ENCODE measurements at regions not wholly inside any gene's neighbourhood (a gene's known extent, or its start where the extent isn't known, plus 50 kb on each side); places are given as distances from the start of the nearest gene placed in this dataset.

DNA sequence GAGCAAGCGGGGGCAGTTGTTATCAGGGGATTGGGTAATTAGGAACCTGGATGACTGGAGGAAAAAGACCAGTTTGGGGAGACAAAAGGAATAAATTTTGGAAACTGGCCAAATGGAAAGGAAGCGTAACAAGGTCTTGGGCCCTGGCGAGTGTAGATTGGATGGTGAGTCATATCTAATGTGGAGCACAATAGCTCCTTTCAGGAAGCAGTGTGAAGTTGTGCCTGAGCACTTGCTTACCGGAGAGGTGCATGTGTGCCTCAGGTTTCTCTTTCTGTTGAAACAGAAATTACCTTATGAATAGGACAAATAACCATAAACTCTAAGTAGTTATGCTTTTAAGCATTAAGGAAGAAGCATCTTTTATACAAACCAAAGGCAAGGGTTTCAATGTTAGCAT, 176.4 kb downstream of the KIF4B start:
- no peak overlapping the region for H3K4me3 ChIP-seq (ENCODE audit: low read depth, low read length)
- TF ChIP-seq, protein P1, sequence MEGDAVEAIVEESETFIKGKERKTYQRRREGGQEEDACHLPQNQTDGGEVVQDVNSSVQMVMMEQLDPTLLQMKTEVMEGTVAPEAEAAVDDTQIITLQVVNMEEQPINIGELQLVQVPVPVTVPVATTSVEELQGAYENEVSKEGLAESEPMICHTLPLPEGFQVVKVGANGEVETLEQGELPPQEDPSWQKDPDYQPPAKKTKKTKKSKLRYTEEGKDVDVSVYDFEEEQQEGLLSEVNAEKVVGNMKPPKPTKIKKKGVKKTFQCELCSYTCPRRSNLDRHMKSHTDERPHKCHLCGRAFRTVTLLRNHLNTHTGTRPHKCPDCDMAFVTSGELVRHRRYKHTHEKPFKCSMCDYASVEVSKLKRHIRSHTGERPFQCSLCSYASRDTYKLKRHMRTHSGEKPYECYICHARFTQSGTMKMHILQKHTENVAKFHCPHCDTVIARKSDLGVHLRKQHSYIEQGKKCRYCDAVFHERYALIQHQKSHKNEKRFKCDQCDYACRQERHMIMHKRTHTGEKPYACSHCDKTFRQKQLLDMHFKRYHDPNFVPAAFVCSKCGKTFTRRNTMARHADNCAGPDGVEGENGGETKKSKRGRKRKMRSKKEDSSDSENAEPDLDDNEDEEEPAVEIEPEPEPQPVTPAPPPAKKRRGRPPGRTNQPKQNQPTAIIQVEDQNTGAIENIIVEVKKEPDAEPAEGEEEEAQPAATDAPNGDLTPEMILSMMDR (conservative IDR thresholded peaks at IDR 0.05; ENCODE audit: low read depth, low read length), result no peak
- DNase-seq (ENCODE audit: low read depth), result no peak

DNA sequence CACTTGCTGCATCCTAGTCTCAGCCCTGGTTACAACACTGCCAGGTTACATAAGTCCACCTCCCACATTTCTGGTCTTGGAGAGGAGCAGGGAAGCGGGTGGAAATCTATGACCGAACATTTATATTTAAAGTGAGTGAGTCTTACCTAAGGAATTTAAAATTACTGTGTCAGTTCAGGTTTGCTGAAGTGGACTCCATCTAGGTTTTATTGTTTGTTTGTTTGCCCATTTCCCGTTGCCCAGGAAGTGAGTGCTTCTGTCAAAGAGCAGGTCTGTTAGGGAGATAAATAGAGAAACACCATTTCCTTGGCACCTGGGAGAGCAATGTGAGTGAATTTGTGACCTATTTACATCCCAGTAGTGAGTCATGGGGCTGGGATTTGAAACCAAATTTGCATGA, 179.5 kb downstream of the KIF4B start:
- DNase-seq (ENCODE audit: low read depth), result no peak
- TF ChIP-seq, protein P1 (conservative IDR thresholded peaks at IDR 0.05; ENCODE audit: low read depth, low read length), result no peak
- H3K4me3 ChIP-seq (ENCODE audit: low read depth, low read length), result no peak overlapping the region

DNA sequence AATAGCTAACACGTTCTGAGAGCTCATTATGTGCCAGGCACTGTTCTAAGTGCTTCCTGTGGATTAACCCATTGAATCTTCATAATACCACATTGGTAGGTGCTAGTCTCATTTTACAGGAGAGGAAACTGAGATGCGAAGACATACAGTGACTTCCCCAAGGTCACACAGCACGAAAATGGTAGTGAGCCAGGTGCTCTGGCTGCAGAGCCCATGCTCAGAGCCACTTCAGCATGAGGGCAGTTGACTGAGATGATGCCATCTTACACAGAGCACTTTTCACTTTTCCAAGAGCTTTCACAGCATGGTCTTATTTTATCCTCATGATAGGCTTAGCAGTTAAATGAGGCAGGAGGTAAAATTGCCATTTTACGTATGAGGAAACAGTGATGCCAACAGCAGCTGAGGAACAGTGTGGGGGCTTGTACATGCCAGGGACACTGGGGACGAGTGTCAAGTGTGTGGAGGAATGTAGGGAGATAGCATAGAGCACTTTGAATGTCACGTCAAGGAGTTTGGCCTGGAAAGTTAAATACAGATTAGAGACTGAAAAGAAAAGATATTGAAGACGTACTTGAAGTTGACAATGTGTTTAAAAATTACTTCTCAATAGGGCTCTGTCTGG, 180.0 kb downstream of the KIF4B start:
- no peak overlapping the region for H3K4me3 ChIP-seq (ENCODE audit: low read depth, low read length)
- no peak for DNase-seq (ENCODE audit: low read depth)
- TF ChIP-seq, protein P1 (conservative IDR thresholded peaks at IDR 0.05; ENCODE audit: low read depth, low read length), result no peak

DNA sequence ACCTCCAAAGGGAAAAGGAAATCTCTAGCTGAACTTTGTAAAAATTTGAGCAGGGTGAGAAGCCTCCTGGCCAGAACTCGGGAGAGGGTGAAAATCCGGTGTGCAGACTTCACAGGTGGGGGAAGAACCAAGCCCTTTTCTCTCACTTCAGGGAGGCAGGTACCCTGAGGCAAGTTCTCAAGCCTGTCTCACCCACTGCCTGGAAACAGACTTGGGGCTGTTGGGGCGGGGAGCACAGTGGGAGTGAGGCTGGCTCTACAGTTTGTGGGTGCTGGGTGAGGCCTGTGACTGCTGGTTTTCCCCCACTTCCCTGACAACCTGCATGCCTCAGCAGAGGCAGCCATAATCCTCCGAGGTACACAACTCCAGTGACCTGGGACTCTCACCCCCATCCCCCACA, 187.1 kb downstream of the KIF4B start:
- DNase-seq (ENCODE audit: low read depth), result no peak
- no peak overlapping the region for H3K4me3 ChIP-seq (ENCODE audit: low read depth, low read length)
- TF ChIP-seq, protein P1 (conservative IDR thresholded peaks at IDR 0.05; ENCODE audit: low read depth, low read length), result no peak

DNA sequence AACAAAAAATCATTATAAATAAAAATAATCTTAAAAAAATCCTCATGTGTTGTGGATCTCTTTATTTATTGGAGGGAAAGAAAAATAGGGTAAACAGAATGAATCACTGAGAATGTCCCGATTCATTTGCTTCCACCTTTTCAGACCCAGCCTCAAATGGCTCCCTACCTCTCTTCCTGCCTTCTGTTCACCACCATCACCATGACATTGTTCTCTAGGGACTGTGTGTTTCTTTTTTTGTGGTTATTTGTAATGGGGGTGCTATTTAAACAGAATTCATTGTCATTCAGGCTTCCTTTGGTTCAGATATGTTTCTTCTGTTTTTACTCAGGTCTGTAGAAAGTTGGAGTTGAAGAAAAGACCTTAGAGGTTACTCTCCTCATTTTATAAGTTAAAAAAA, 198.2 kb downstream of the KIF4B start:
- DNase-seq (ENCODE audit: low read depth), result no peak
- TF ChIP-seq, protein P1 (conservative IDR thresholded peaks at IDR 0.05; ENCODE audit: low read depth, low read length), result no peak
- no peak overlapping the region for H3K4me3 ChIP-seq (ENCODE audit: low read depth, low read length)

DNA sequence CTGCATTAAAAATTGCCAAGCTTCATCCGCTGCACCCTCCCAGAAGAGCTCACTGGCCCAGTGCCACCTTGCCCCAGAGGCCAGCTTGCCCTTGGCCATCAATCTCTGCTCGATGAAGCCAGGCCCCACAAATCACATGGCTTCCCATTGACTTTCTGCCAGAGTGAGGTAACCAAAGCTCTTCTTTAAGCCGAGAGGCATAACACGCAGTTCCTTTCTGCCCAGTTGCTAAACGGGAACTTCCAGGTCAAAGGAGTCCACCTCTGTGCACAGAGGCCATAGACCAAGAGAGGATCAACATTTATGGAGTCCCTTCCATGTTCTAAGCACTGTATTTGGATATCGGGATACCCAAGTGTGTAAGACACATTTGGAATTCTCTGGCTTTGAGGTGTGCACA, 208.8 kb downstream of the KIF4B start:
- H3K4me3 ChIP-seq (ENCODE audit: low read depth, low read length), result no peak overlapping the region
- DNase-seq (ENCODE audit: low read depth), result no peak
- TF ChIP-seq, protein P1 (conservative IDR thresholded peaks at IDR 0.05; ENCODE audit: low read depth, low read length), result no peak

DNA sequence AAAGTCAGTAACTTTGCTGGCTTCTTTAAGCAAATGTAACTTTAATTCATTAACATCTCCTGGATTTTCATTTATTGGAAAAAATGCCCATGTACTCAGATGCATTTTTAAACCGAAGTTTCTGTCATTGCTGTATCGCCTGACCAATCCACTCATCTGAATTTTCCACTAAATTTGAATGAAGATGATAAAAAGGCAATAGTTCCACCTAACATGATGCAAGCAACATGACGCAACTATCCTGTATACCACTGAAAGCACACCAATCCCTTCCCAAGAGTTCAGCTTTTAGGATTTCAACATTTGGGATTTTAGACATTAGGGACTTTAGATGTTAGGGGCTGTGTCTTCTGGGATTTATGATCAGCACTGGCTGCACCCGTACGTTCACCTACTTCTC, 215.6 kb downstream of the KIF4B start:
- DNase-seq (ENCODE audit: low read depth), result no peak
- no peak overlapping the region for H3K4me3 ChIP-seq (ENCODE audit: low read depth, low read length)
- TF ChIP-seq, protein P1 (conservative IDR thresholded peaks at IDR 0.05; ENCODE audit: low read depth, low read length), result no peak
